GM18909 (cell line): ENCODE measurements at regions not wholly inside any gene's neighbourhood (a gene's known extent, or its start where the extent isn't known, plus 50 kb on each side); places are given as distances from the start of the nearest gene placed in this dataset.
"Not testable (repeated sequence)": the region's sequence is repeated elsewhere in the genome, so short reads cannot be mapped to it uniquely, and the experiment has no call there.

Experiments
- ATAC-seq: cut with Tn5 transposase; IDR thresholded peaks from one replicate; pipeline ENCODE4 v1.9.1; 2021; ENCODE audit warnings: mild to moderate bottlenecking; ENCODE audit not compliant: unreplicated experiment, poor library complexity

GRCh38 chr6:156268849-156269248 is 508.3 kb upstream of the ARID1B start:
- ATAC-seq = no peak

DNA sequence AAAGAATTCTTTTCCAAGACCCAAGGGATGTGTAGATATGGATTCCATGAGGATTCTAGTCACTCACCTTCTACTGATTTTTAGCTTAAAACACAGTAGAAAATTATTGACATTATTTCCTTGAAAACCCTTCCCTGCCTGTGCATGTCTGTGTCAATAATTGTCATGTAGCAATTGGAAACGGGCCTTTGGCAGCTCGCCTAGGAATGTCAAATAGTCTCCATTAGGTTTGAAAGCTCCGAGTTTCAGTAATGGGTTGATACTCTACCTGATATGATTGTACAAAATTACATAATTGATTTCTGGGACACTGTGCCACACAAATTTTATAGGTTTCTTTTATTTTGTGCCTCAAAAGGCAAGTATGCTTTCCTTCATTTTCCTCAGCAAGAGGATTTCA is 515.2 kb upstream of the ARID1B start:
- no peak for ATAC-seq

DNA sequence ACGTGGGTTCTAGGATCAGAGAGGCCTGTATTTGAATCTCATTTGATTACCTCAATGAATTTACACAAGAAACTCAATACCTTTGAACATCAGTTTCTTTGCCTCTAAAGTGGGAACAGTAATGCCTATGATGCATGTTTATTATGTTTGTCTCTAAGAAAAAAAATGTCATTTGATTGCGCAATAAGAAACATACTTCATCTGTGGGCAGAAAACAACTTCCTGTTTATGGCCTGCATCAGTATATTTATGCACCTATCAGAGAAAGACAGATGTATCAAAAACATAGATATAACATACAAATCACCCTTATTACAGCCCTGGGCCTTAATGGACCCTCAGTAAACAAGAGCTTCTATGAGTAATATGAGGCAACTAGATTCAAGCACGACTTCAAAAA is 516.4 kb upstream of the ARID1B start:
- ATAC-seq = no peak

DNA sequence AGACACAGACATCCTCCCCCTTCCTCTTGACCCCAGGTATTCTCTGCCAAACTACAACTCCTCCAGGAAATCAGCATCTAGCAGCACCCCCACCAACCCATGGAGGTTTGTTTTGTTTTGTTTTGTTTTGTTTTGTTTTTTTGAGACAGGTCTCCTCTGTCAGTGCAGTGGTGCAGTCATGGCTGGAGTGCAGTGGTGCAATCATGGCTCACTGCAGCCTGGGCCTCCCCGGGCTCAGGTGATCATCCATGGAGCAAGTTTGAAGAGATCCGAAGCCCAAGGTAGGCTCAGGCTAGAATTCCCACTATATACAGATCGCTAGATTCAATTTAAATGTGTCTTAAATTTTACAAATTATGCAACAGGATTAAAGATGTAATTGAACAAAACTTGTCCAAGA is 518.2 kb upstream of the ARID1B start:
- no peak for ATAC-seq

DNA sequence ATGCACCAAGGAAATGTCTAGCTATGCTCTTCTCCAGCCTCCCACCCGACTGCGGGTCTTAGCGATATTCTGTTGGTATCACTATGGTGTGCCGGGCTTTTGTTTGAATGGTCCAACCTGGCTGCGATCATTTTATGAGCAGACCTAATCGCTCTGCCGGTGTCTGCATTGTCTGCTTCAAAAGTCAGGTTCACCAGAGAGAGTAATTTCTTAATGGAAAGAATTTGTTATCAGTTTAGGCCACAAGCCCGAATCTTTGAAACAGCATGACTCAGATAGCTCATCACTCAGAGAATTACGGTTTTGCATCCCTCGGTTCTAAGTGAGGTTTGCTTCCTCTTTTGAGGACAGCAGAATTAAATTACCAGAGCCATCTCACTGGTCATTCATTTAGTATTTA is 521.0 kb upstream of the ARID1B start:
- ATAC-seq = no peak

- ATAC-seq = no peak
Observed at GRCh38 chr6:156254240-156254639, 522.9 kb upstream of the ARID1B start.

DNA sequence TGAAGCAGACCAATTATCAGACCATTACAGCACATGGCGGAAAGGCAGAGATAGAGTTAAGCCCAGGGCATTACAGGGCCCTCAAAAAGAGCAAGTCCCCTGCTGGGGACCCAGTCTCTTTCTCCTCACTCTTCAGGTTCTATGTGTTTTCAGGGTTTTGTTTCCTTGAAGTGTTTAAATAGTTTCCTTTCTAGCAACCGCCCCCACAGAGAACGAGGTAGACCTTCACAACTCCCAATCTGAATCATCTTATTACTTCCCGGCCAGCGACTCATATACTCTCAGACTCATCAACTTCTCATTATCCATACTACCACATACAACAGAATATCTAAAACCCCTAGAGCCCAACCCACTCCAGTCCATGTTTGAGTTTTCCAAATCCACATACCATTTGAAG is 526.6 kb upstream of the ARID1B start:
- ATAC-seq = no peak

DNA sequence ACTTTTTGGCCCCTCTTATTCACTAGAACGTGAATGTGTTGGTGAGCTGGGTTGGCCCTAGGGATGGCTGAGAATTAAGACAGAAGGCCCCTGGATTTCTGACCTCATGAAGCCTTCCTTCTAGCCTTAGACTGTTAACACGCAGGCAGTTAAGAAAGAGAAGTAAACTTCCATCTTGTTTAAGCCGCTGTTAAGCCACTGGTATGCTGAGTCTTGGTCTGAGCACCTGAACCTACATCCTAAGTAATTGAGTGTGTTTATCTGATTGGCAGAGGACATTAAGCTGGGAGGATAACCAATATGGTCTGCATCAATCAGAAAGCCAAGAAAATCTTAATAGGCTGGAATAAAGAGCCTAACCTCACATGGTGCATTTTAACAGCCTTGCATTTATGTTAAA is 535.0 kb upstream of the ARID1B start:
- ATAC-seq = no peak

DNA sequence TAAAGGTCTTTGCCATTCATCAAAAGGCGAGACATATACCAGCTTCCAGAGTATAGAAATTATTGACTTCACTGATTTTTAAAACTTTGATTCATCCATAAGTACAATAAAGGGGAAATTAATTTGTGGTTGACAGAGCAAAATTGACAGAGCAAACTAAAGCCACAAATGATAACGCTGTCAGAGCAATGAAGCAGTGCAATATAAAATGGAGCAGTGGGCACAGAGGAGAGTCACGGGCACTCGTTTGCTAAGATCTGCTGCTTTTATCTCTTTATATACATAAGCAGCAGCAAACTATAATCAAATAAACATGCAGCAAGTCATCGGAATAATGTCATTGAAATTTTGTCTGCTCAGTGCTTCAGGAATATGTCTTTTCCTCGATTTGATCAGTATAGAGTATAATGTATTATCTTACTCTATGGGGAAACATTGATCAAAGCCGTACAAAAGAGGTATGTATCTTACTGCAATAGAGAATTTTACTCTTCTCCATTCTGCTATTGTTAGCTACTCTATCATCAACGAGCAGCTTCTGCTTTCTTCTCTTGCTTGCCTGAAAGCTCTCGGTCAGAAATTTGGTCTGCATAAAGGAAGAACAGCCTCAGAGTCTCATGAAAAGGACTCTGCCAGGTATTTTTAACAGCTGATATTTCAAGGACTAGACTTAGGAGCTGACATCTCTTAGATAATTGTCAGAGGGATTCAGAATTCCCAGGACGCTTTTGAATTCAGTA is 546.0 kb upstream of the ARID1B start:
- ATAC-seq = no peak

GRCh38 chr6:156219973-156220372 is 557.2 kb upstream of the ARID1B start:
- ATAC-seq = no peak

DNA sequence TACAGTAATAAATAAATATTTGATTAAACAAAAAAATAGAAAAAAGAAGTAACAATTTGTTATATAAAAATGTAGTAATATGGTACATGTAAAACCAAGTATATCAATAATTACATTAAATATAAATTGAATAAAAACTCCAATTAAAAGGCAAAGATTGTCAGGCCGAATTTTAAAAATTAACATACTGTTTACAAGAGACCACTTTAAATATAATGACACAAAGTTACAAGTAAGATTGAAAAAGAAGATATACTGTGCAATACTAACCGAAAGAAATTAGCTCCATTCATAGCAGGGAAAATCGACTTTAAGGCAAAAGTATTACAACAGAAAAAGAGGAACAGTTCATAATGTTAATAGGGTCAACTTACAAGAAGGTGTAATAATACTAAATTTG is 571.5 kb upstream of the ARID1B start:
- ATAC-seq = no peak

GRCh38 chr6:156199182-156199581 is 578.0 kb upstream of the ARID1B start:
- no peak for ATAC-seq

GRCh38 chr6:156197513-156197912 is 579.7 kb upstream of the ARID1B start:
- no peak for ATAC-seq

GRCh38 chr6:156194981-156195380 is 582.2 kb upstream of the ARID1B start:
- ATAC-seq = no peak

DNA sequence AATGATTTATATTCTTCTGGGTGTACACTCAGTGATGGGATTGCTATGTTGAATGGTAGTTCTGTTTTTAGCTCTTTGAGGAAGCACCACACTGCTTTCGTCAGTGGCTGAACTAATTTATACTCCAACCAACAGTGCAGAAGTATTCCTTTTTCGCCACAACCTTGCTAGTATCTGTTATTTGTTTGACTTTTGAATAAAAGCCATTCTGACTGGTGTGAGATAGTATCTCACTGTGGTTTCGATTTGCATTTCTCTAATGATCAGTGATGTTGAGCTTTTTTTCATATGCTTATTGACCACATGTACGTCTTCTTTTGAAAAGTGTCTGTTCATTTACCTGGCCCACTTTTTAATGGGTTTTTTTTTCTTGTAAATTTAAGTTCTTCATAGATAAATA is 583.8 kb upstream of the ARID1B start:
- ATAC-seq = no peak

GRCh38 chr6:156191895-156192294 is 585.3 kb upstream of the ARID1B start:
- ATAC-seq = no peak

DNA sequence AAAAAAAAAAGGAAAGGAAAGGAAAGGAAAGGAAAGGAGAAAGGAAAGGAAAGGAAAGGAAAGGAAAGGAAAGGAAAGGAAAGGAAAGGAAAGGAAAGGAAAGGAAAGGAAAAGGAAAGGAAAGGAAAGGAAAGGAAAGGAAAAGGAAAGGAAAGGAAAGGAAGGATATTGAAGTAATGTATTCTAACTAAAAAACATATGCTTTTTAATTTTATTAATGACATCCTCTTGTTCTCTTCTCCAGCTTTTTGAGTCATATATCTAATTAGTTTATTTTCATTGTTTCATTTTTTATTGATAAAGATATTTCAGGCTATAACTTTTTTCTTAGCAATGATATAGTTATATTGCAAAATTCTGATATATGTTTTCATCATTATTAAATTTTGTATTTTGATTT is 585.8 kb upstream of the ARID1B start:
- not testable (repeated sequence) for ATAC-seq

DNA sequence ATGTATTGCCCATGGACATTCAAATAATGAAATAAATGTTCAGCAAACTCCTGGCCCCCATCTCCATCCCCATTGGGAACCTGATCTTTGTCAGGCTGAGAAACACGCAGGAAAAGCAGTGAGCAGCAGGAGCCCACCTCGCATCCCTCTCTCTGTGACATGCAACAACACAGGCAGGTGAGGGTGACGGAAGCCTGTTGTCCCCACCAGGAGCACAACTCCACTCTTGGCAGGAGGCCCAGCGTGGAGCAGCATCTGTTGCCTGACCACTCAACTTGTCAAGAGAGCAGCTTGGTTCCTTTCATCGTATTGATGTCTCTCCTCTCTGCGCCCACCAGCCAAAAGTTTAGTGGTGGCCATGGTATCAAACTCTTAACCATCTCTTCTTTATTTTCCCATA is 586.9 kb upstream of the ARID1B start:
- no peak for ATAC-seq

- ATAC-seq = no peak
Observed at GRCh38 chr6:156189714-156190113, 587.5 kb upstream of the ARID1B start.

GRCh38 chr6:156189195-156189594 is 588.0 kb upstream of the ARID1B start:
- ATAC-seq = no peak

DNA sequence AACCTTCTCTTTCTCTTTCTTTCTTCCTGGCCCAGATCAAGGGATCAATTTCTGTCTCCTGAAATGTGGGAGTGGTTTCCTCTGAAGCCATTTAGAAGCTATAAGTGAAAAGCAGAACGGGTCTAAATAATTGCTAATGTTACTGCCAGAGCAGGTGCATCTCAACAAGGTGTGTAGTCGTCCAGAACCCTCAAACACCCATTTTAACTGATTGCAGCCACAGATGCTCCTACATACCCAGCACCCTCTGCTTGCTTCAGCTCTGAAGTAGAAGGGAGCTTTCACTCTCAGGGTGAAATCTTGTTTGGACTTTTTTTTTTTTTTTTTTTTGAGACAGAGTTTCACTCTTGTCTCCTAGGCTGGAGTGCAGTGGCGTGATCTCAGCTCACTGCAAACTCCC is 592.1 kb upstream of the ARID1B start:
- no peak for ATAC-seq

- no peak for ATAC-seq
Observed at GRCh38 chr6:156183678-156184077, 593.5 kb upstream of the ARID1B start.

DNA sequence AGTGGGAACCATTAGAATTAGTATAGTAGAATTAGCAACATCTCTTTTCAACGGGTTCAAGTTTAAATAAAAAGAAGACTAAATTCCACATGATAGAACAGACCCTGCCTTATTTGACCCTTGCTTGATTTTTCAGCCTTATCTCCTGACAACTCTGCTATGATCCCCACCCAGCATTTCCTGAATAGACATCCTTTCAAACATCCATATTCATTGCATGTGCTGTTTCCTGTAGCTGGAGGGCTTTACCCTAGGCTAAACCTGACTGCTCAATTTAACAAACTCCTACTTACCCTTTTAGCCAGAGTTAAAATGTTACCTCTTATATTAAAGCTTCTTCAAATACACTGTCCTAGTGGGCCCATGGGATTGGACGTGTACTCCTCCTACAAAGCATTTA is 594.8 kb upstream of the ARID1B start:
- no peak for ATAC-seq
